GM23338 (cell line): ENCODE measurements at regions not wholly inside any gene's neighbourhood (a gene's known extent, or its start where the extent isn't known, plus 50 kb on each side); places are given as distances from the start of the nearest gene placed in this dataset.

Experiments used
- CTCF ChIP-seq, 2 experiments: fragments of 200-600 bp in 1 of 2; sonication (generic) in 1 of 2; conservative IDR thresholded peaks; 2 replicates each; pipeline versions ENCODE4 v1.5.1 to v1.6.1; 2016 to 2017; ENCODE audit warnings: antibody characterized with exemption in 2 of 2, low read depth in 2 of 2, mild to moderate bottlenecking in 2 of 2, moderate library complexity in 1 of 2
- EZH2phosphoT487 ChIP-seq: fragments of 200-600 bp; sonication (generic); IDR thresholded peaks from one replicate; pipeline ENCODE4 v1.8.1; 2018; ENCODE audit warnings: antibody characterized with exemption; ENCODE audit not compliant: unreplicated experiment
- POLR2AphosphoS5 ChIP-seq: IDR thresholded peaks from 2 replicates; pipeline ENCODE4 v1.6.1; 2016; ENCODE audit warnings: antibody characterized with exemption, low read depth

- no peak for TF ChIP-seq EZH2phosphoT487
- TF ChIP-seq POLR2AphosphoS5: no peak
- TF ChIP-seq CTCF (conservative IDR thresholded peaks at IDR 0.05; ENCODE audit: low read depth in 2 of 2): no peak
Measured at GRCh38 chr15:38154255-38154654, 98.4 kb upstream of the SPRED1 start.
